ENCODE measurements at regions not wholly inside any gene's neighbourhood (a gene's known extent, or its start where the extent isn't known, plus 50 kb on each side); places are given as distances from the start of the nearest gene placed in this dataset.

DNA sequence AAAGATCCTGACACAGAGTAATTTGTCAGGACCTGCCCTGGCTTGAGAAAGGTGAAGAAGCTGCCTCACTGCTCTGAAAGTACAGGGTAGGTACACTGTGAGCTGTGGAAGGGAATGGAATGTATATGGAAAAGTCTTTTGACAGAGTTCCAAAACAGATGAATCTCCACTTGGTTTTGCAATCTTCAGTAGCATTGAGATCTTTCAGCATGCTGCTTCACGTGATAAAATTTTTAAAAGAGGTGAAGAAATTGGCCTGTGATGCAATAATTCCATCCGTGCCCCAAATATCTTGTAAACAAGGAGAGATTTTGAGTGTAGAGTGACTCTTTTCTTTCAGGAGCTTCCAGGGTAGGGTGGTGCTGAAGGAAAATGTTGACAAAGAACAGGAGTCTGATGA is 123.1 kb downstream of the OSR1 start:
- Histone ChIP-seq H3K9me3 (ENCODE audit: control insufficient read depth, low read depth, low read length) (no peaks in the 10 kb centered on the region), H3K4me1 (ENCODE audit: control insufficient read depth, low read depth, low read length) (no peaks in the 10 kb centered on the region), H3K4me3 (ENCODE audit: low read length) (no peak overlapping the region), H3K27me3 (ENCODE audit: control insufficient read depth, insufficient read depth, low read length) (no peaks in the 10 kb centered on the region), H3K36me3 (ENCODE audit: control insufficient read depth, low read depth, low read length) (no peaks in the 10 kb centered on the region), H3K9ac (ENCODE audit: low read length) (no peak overlapping the region), H3K27ac (ENCODE audit: low read length) (no peak overlapping the region)

DNA sequence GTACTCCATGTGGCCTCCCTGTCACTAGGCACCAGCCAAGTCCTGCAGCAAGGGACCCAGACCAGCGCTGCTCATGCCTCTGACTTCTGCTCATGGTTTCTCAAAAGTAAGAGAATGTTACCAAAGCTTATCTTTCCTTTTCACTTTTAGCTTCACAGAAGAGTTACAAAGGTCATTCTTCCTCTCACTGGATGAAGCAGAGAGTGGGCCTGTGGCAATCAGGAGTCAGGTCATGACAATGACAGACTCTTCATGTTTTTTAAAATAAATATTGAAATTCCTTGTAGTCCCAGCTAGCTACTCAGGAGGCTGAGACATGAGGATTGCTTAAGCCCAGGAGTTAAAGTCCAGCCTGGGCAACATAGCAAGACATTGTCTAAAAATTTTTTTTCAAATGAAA is 126.1 kb downstream of the OSR1 start:
- H3K4me3 ChIP-seq (ENCODE audit: low read length): no peak overlapping the region
- no peak overlapping the region for H3K27ac ChIP-seq (ENCODE audit: low read length)
- no peaks in the 10 kb centered on the region for H3K9me3 ChIP-seq (ENCODE audit: control insufficient read depth, low read depth, low read length)
- no peak overlapping the region for H3K9ac ChIP-seq (ENCODE audit: low read length)
- H3K27me3 ChIP-seq (ENCODE audit: control insufficient read depth, insufficient read depth, low read length): no peaks in the 10 kb centered on the region
- H3K4me1 ChIP-seq (ENCODE audit: control insufficient read depth, low read depth, low read length): peaks cover 12% of the 10 kb centered on the region
- H3K36me3 ChIP-seq (ENCODE audit: control insufficient read depth, low read depth, low read length): no peaks in the 10 kb centered on the region

DNA sequence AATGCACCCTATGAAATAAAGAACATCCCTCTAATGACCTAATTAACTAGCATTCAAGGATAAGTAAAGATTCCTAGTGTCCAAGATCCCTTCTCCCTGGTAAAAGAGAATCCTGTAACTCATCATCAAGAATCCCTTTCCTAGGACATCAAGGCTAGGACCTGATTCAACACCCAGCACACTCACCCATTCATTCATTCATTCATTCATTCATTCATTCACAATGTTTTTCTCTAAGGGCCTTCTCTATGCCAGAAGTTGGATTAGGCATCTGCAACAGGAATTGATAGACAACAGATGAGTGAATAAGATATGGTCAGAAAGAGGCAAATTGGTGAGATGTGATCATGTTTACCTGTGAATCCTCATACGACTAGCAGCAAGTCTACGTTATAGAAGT is 126.8 kb downstream of the OSR1 start:
- no peak overlapping the region for H3K4me3 ChIP-seq (ENCODE audit: low read length)
- H3K9ac ChIP-seq (ENCODE audit: low read length): no peak overlapping the region
- H3K4me1 ChIP-seq (ENCODE audit: control insufficient read depth, low read depth, low read length): peaks cover 14% of the 10 kb centered on the region
- H3K9me3 ChIP-seq (ENCODE audit: control insufficient read depth, low read depth, low read length): no peaks in the 10 kb centered on the region
- H3K27me3 ChIP-seq (ENCODE audit: control insufficient read depth, insufficient read depth, low read length): no peaks in the 10 kb centered on the region
- no peaks in the 10 kb centered on the region for H3K36me3 ChIP-seq (ENCODE audit: control insufficient read depth, low read depth, low read length)
- H3K27ac ChIP-seq (ENCODE audit: low read length): no peak overlapping the region

DNA sequence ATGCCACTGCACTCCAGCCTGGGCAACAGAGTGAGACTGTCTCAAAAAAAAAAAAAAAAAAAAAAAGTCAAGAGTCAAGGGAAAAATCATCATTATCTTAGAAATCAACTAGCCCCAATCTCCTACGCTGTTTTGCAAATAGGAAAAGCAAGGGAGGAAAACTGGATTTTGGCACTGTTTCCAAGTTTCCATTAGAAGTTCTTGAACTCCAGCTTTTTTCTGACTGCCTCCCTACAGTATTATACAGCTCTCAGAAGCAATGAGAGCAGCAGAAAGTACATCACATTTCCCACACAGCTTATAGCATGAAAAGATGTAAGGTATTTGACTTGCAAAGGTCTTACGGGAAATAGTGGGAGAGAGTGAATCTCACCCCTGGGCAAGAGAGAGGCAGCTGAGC is 127.8 kb downstream of the OSR1 start:
- Histone ChIP-seq H3K4me1 (ENCODE audit: control insufficient read depth, low read depth, low read length) (peaks cover 16% of the 10 kb centered on the region), H3K36me3 (ENCODE audit: control insufficient read depth, low read depth, low read length) (no peaks in the 10 kb centered on the region), H3K9me3 (ENCODE audit: control insufficient read depth, low read depth, low read length) (no peaks in the 10 kb centered on the region), H3K4me3 (ENCODE audit: low read length) (no peak overlapping the region), H3K9ac (ENCODE audit: low read length) (no peak overlapping the region), H3K27ac (ENCODE audit: low read length) (no peak overlapping the region), H3K27me3 (ENCODE audit: control insufficient read depth, insufficient read depth, low read length) (no peaks in the 10 kb centered on the region)

DNA sequence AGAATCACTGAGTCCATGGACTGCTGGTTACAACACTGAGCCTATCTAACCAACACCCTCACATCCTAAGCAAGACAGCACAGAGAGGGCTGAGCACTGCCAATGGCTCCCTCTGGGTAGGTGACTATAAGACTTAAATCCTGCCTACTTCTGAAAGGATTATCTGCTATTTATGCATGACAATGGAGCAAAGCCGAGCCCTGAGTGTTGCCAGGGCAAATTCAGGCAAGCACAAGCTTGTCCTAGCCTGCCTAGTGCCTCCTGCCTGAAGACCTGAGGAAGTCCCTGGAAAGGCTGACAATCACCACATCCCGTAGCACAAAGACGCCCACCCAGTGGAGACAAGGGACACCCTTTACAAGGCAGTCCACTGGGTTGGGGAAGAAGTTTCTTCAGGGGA is 129.7 kb downstream of the OSR1 start:
- no peaks in the 10 kb centered on the region for H3K36me3 ChIP-seq (ENCODE audit: control insufficient read depth, low read depth, low read length)
- H3K27me3 ChIP-seq (ENCODE audit: control insufficient read depth, insufficient read depth, low read length): no peaks in the 10 kb centered on the region
- no peak overlapping the region for H3K4me3 ChIP-seq (ENCODE audit: low read length)
- H3K9ac ChIP-seq (ENCODE audit: low read length): no peak overlapping the region
- H3K27ac ChIP-seq (ENCODE audit: low read length): peak overlapping the region; percentile 21
- H3K9me3 ChIP-seq (ENCODE audit: control insufficient read depth, low read depth, low read length): no peaks in the 10 kb centered on the region
- H3K4me1 ChIP-seq (ENCODE audit: control insufficient read depth, low read depth, low read length): peaks cover 16% of the 10 kb centered on the region

DNA sequence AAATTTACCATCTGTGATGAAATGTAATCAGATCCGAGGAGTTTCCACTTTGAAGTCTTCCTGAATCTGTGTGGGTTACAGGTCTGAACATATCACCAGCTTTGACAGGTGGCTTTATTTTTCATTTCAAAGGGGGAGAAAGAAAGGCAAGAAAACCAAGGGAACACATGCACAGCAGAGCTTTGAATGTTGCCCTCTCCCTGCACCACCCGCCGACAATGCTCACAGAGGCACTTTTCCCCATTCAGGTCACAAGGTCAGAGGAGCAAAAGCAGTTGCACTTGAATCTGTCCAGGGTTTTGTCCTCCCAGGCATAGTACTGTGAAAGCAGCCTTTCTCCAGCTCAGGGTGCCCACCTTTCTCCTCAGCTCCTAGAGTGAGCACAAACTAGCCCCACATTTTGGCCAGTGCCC is 130.2 kb downstream of the OSR1 start:
- Histone ChIP-seq H3K4me3 (ENCODE audit: low read length) (no peak overlapping the region), H3K9me3 (ENCODE audit: control insufficient read depth, low read depth, low read length) (no peaks in the 10 kb centered on the region), H3K27me3 (ENCODE audit: control insufficient read depth, insufficient read depth, low read length) (no peaks in the 10 kb centered on the region), H3K27ac (ENCODE audit: low read length) (no peak overlapping the region), H3K36me3 (ENCODE audit: control insufficient read depth, low read depth, low read length) (no peaks in the 10 kb centered on the region), H3K9ac (ENCODE audit: low read length) (no peak overlapping the region), H3K4me1 (ENCODE audit: control insufficient read depth, low read depth, low read length) (peaks cover 16% of the 10 kb centered on the region)

DNA sequence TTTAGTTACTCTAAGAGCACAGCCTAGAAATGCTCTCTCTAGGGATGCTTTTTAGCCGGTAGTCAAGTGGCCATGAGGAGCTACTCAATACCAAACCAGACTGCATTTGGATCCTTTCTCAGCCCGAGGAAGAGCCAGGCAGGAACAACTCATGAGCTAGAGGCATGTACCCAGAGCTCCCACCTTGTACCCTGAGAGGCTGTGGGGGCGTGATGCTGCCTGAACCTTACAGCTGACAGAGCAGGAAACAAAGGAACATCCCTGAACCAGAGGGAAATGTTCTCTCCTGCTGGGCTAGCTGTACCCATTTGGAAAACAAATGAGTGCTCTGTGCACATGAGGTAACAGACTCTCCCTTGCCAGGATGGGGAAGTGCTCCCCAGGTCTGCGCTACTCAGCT is 131.6 kb downstream of the OSR1 start:
- H3K4me3 ChIP-seq (ENCODE audit: low read length): no peak overlapping the region
- no peaks in the 10 kb centered on the region for H3K36me3 ChIP-seq (ENCODE audit: control insufficient read depth, low read depth, low read length)
- peaks cover 16% of the 10 kb centered on the region for H3K4me1 ChIP-seq (ENCODE audit: control insufficient read depth, low read depth, low read length)
- H3K27me3 ChIP-seq (ENCODE audit: control insufficient read depth, insufficient read depth, low read length): no peaks in the 10 kb centered on the region
- no peaks in the 10 kb centered on the region for H3K9me3 ChIP-seq (ENCODE audit: control insufficient read depth, low read depth, low read length)
- H3K27ac ChIP-seq (ENCODE audit: low read length): no peak overlapping the region
- H3K9ac ChIP-seq (ENCODE audit: low read length): no peak overlapping the region

DNA sequence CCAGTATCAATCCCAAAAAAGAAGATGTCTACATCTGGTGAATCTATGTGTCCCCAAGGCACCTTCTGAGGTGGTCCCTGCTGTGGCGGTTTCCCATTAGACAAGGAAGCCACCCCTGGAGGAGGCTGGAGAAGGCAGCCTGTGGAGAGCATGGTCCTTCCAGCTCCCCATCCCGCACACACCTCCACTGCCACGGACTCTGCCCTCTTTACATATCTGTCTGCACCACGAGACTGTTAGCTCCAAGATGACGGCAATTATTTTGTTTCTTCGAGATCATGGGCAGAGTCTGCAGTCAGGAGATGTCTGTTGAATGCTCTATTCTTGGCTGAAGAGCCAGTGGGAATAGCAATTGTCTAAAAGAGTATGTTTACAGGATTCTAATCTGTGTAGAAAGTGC is 132.0 kb downstream of the OSR1 start:
- Histone ChIP-seq H3K9me3 (ENCODE audit: control insufficient read depth, low read depth, low read length) (no peaks in the 10 kb centered on the region), H3K9ac (ENCODE audit: low read length) (no peak overlapping the region), H3K27me3 (ENCODE audit: control insufficient read depth, insufficient read depth, low read length) (no peaks in the 10 kb centered on the region), H3K4me3 (ENCODE audit: low read length) (no peak overlapping the region), H3K36me3 (ENCODE audit: control insufficient read depth, low read depth, low read length) (no peaks in the 10 kb centered on the region), H3K27ac (ENCODE audit: low read length) (no peak overlapping the region), H3K4me1 (ENCODE audit: control insufficient read depth, low read depth, low read length) (peaks cover 16% of the 10 kb centered on the region)

DNA sequence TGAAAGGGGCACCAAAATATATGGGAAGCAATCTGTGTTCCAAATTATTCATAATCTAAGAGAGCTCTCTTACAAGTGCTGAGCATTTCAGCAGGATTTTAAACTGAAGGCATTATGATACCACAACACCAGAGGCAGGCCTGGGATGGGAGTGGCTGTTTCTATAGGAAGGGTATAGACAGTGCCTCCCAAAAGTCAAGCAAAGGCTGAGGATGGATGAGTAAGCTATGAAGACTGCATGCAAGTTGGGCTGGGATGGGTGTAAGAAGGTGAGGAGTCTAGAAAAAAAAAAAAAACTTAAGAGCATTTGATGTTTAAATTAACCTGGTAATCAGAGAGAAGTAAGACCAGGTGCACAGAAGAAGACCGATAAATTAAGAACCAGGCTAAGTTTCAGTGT is 132.5 kb downstream of the OSR1 start:
- no peaks in the 10 kb centered on the region for H3K9me3 ChIP-seq (ENCODE audit: control insufficient read depth, low read depth, low read length)
- no peaks in the 10 kb centered on the region for H3K36me3 ChIP-seq (ENCODE audit: control insufficient read depth, low read depth, low read length)
- H3K4me3 ChIP-seq (ENCODE audit: low read length): no peak overlapping the region
- peaks cover 16% of the 10 kb centered on the region for H3K4me1 ChIP-seq (ENCODE audit: control insufficient read depth, low read depth, low read length)
- no peak overlapping the region for H3K9ac ChIP-seq (ENCODE audit: low read length)
- H3K27me3 ChIP-seq (ENCODE audit: control insufficient read depth, insufficient read depth, low read length): no peaks in the 10 kb centered on the region
- H3K27ac ChIP-seq (ENCODE audit: low read length): no peak overlapping the region

DNA sequence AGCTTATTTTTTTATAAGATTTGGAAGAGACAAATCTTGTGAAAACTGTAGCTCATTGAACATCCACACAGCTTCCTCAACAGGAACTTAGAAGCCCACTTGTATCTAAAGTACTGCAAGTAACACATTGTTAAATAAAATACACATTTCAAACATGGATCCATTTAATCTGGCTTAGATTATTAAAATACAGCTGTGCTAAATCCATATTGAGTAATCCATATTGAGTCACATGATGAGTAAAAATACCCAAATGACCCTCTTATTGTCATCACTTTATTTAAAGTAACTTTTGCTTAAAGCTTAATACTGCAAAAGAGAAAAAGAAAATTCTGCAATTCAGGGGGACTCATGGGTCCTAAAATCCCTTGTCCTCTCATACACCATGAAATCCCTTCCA is 133.3 kb downstream of the OSR1 start:
- no peaks in the 10 kb centered on the region for H3K36me3 ChIP-seq (ENCODE audit: control insufficient read depth, low read depth, low read length)
- peaks cover 16% of the 10 kb centered on the region for H3K4me1 ChIP-seq (ENCODE audit: control insufficient read depth, low read depth, low read length)
- no peak overlapping the region for H3K4me3 ChIP-seq (ENCODE audit: low read length)
- no peak overlapping the region for H3K27ac ChIP-seq (ENCODE audit: low read length)
- H3K9me3 ChIP-seq (ENCODE audit: control insufficient read depth, low read depth, low read length): no peaks in the 10 kb centered on the region
- H3K9ac ChIP-seq (ENCODE audit: low read length): no peak overlapping the region
- no peaks in the 10 kb centered on the region for H3K27me3 ChIP-seq (ENCODE audit: control insufficient read depth, insufficient read depth, low read length)

DNA sequence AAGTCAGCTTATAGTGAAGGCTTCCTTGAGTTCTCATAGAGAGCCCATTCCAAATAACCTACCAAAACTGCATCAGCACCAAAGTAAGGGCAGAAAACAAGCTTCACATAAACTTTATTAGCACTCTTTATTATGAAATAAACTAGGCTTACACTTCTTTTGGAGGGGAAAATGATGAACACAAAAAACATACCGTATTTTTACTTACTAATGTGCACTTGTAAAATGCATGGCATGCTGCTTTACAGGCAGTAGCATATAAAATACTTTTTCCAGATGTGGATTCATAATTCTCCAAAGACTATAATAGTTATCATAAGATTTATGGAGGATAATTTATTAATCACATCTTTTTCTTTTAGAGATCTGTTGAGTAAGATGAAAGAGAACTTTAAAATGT is 133.9 kb downstream of the OSR1 start:
- H3K27ac ChIP-seq (ENCODE audit: low read length): no peak overlapping the region
- no peak overlapping the region for H3K9ac ChIP-seq (ENCODE audit: low read length)
- H3K27me3 ChIP-seq (ENCODE audit: control insufficient read depth, insufficient read depth, low read length): no peaks in the 10 kb centered on the region
- H3K4me3 ChIP-seq (ENCODE audit: low read length): no peak overlapping the region
- H3K4me1 ChIP-seq (ENCODE audit: control insufficient read depth, low read depth, low read length): peaks cover 16% of the 10 kb centered on the region
- no peaks in the 10 kb centered on the region for H3K9me3 ChIP-seq (ENCODE audit: control insufficient read depth, low read depth, low read length)
- H3K36me3 ChIP-seq (ENCODE audit: control insufficient read depth, low read depth, low read length): no peaks in the 10 kb centered on the region

DNA sequence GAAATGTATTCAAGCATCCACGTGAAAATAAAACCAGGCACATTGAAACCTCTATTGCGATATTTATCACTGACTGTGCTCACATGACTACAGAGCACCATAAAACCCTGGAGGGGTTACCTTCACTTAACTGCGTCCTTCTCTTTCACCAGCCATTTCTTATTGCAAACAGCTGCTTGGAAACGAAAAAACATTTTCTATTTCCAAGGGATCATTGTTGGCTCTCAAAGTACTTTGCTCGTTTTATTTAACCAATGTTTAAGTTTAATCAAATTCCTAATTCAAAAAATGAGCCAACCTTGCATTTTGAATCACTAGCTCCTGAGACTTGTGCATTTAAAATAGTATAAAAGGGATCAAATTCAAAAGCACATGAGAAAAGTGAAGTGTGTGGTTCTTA is 134.4 kb downstream of the OSR1 start:
- peaks cover 14% of the 10 kb centered on the region for H3K4me1 ChIP-seq (ENCODE audit: control insufficient read depth, low read depth, low read length)

More for the DNA sequence above, 134.4 kb downstream of the OSR1 start:
- Histone ChIP-seq H3K4me3 (ENCODE audit: low read length) (no peak overlapping the region), H3K27me3 (ENCODE audit: control insufficient read depth, insufficient read depth, low read length) (no peaks in the 10 kb centered on the region), H3K9ac (ENCODE audit: low read length) (no peak overlapping the region), H3K27ac (ENCODE audit: low read length) (no peak overlapping the region), H3K9me3 (ENCODE audit: control insufficient read depth, low read depth, low read length) (no peaks in the 10 kb centered on the region), H3K36me3 (ENCODE audit: control insufficient read depth, low read depth, low read length) (no peaks in the 10 kb centered on the region)
